ENCODE measurements at regions not wholly inside any gene's neighbourhood (a gene's known extent, or its start where the extent isn't known, plus 50 kb on each side); places are given as distances from the start of the nearest gene placed in this dataset.
A peak's percentile ranks its signal among the peaks of the same experiment; 100 is the strongest.

DNA sequence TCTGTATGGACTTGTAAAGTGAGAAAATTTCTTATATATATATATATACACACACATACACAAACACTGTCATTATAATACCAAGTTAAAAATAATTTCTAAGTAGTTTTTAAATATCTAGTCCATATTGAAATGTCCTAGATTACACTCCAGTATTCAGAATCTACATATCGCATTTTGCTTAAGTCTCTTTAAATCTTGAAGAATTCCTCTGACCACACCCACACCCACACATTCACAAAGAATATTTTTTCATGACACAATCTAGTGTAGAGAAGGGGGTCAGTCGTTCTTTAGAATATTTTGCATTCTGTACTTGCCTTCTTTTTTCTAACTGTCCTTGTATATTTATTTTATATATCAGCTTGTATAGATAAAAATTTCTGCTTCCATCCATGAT lies 509.7 kb downstream of the CCDC85A start:
- DNase-seq (ENCODE audit: extremely low read depth, low read depth, low spot score): no peak

DNA sequence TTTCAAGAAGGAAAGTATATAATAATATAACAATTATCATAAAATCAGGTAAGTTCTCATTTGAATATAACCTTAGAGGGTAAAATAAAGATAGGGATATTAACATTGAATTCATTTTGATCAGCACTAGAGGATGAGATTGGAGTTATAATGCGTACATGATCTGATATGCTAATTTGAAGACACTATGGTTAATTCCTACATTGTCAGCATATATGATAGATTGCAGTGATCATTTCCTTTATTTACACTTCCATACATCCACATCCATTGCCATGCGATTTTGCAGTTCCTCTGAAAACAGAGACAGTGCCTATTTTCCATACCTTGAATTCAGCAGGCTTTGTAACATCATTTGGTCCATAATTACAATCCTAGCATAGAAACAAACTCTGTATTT lies 519.2 kb downstream of the CCDC85A start:
- DNase-seq (ENCODE audit: extremely low read depth, low read depth, low spot score): no peak

DNA sequence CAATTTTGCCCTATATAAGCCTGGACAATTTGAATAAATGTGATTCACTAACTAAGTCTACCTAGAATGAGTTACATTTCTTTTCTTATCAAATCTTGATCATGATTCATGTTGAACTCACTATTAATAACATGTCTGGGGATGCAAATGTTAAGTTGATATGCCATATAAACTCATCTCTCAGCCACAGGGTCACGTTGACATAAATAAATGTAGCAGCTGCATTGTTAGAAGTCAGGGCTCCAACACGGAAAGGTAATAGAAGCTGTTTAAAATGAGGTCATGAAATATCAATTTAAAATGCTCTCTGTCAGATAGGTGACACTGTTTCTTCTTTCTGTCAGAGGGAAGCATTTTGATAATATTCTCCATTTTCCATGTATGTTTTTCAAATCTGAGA lies 521.9 kb downstream of the CCDC85A start:
- no peak for DNase-seq (ENCODE audit: extremely low read depth, low read depth, low spot score)

DNA sequence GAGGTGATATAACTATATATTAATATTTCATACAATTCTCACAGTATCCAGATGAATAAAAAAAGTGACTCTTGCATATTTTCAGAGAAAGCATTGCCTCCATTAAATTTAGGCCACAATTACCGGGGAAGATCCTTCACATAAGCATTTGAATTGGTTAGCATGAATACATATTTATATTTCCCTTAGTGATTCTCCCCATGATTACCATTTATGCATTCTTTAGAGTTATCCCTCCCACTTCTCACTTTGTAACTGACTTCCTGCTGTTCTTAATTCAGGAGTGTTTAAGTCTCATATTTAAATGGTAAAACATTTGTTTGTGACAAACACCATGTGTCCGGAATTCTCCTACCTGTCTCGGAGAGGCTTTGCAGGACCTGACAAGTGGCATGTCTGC lies 523.4 kb downstream of the CCDC85A start:
- no peak for DNase-seq (ENCODE audit: extremely low read depth, low read depth, low spot score)

DNA sequence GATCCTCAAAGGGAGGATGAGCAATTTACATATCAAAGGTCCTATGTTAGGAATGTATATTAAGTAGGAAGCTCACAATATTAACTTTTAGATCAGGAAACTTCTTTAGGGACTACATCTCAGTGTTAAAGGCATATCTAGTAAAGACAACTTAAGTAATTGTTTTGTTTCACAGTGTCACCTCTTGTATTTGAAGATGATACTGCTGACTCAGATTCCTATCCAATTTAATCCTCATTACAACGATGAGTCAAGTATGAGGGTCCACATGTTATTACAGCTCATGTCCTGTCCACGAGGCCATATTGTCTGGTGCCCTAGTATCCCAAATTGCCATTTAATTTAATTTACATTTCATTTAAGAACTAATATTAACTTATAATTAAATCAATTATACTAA lies 523.9 kb downstream of the CCDC85A start:
- DNase-seq (ENCODE audit: extremely low read depth, low read depth, low spot score): no peak

DNA sequence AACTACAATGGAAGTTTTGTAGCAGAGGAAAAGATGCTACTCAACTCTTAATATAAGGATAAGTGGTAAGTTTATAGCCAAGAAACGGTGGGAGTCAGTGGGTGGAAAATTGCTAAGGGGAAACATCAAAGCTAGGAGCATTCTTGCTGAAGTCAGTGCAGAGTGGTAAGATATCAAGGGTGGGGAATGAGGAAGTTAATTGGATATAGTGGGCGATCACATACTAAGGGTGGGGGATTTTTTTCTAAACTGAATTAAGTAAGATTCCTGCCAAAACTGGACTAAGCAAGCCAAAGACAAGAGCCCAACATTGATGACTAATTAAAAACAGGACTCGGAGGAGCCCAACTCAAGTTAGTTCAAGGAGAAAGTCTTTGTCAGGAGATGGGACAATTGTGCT lies 525.4 kb downstream of the CCDC85A start:
- no peak for DNase-seq (ENCODE audit: extremely low read depth, low read depth, low spot score)

DNA sequence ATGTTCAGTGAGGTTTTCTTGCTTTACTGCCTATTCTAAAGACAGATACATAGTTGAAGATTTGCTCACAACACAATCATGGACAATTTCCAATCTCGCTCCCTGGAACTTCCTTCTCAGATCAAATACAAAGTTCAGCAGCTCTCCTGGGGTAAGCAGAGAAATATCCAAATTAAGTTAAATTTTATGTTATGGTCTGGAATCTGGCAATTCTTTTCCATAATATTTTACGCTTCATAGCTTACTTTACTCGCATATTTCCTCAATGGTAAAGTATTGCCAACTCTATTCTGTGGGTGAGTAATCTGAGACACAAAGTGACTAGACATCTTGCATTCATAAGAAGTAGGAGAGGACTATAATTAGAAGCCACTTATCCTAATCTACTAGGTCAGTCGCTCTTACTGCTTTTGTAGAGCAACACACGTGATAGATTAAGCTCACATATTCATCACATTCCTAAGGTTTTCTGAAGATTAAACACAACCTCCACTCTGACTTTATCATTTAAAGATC lies 529.4 kb downstream of the CCDC85A start:
- no peak for DNase-seq (ENCODE audit: extremely low read depth, low read depth, low spot score)

DNA sequence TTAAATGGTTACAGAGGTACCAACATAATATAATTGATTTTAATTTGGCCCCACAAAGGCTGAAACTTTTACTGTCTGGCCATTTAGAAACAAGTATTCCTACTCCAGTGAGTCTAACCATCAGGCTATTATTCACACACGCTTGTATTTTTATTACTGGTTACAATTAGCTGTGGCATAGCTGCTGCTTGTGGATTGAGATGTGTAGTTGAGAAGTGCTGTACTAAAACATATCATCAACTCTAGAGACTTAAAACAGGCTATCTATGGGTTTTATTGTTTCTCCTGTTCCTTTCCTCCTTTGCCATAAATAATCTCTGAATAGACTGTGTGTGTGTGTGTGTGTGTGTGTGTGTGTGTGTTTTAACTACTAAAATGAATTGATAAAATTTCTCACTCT lies 530.2 kb downstream of the CCDC85A start:
- DNase-seq (ENCODE audit: extremely low read depth, low read depth, low spot score): no peak

DNA sequence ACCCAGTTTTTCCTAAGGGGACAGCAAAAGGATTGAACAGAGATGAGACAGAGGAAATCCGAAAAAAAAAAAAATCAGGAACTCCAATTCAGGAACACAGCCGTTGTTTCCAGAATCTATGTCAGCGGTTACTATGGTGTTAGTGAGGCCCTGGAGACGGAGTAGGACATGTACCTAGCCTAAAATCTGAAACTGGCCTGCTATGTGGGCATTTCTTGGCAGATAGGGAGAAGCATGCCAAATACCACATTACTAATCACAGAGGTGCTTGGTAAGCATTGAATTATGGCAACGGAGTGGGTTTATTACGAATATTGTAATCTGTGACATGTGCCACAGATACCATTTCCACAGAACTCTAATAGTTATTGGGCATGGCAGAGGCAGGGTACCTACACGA lies 530.6 kb downstream of the CCDC85A start:
- no peak for DNase-seq (ENCODE audit: extremely low read depth, low read depth, low spot score)

DNA sequence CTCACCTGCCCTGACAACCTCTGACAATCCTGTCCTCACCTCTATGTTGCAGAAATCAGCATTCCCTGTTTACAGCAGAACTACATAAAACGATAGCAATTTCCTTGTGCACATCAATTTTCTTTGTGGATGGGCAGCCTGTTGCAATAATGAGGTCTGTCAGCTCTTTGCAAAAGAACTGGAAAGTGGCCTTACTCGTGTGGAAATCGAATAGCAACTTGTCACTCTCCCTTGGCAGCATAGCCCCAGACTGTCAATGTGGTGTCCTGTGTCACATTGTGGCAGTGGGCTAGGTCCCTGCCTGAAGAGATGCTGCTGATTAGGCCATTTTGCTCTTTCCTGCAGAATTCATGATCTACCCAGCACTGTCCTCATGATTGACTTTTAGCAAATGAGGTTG lies 531.9 kb downstream of the CCDC85A start:
- no peak for DNase-seq (ENCODE audit: extremely low read depth, low read depth, low spot score)

DNA sequence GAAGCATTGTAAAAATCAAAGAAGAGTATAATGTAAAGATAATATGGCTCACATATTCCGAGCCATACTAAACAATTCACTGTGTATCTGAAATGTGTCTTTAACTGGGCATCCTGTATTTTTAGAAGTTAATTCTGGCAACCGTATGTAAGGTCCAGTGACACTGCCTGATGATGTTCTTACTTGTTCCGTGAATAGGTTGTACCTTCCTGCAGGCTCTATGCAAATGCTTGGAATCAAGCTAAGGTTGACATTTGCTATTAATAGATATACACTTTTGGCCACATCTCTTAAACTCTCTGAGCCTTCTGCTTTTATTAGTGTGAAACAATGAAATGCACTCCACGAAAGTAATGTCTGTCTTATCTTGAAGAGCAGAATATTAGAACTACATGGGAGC lies 534.6 kb downstream of the CCDC85A start:
- DNase-seq (ENCODE audit: extremely low read depth, low read depth, low spot score): no peak

DNA sequence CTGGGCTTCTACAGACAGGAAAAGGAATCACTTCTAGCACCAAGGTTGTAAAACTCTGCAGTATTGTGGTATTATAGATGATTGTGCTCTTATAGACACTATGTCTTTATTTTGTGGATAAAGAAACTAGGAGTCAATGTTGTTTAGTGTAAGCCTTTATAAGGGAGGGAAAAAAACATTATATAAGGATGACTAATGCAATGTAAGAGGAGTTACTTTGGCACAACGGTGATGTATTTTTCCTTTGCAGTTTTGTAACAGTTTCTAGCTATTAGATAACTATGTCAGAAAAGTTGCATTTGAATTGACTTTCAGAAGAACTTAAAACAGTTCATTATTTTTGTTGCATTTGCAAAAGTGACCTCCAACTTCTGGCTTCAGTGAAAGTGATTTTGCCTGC lies 545.4 kb downstream of the CCDC85A start:
- no peak for DNase-seq (ENCODE audit: extremely low read depth, low read depth, low spot score)

DNA sequence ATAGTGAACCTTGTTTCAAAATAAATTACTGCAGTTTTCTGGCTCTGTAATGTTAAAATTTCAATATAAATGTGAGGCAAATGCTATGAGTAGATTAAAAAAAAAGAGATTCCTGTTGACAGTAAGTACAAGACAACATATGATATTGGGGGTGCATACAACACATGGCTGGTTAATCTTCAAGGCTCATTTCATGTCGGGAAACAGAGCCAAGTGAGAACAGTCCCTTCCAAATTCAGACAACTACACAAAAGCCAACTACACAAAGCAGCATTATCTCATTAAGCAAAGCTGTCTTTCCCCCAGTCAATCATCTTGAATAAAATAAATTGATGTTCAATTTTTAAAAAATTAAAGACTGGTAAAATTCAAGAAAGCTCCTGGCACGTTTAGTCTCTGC lies 549.2 kb downstream of the CCDC85A start:
- no peak for DNase-seq (ENCODE audit: extremely low read depth, low read depth, low spot score)

DNA sequence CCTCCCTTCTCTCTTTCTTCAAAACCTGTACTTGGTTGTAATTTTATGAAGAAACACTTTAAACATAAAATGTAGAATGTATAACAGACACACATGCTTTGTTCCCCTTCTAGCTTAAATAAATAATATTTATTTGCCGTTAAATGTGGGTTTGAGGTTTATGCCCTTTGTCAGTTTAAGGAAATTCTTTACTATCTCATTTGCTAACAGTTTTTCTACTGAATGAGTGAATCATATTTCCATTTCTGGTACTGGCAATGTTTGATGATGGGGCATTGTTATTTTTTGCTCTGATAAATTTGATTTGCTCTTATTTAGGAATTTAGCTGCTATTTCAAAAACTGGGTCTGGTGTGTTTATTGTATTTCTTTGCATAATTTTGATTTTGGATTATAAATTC lies 555.6 kb downstream of the CCDC85A start:
- DNase-seq (ENCODE audit: extremely low read depth, low read depth, low spot score): no peak

DNA sequence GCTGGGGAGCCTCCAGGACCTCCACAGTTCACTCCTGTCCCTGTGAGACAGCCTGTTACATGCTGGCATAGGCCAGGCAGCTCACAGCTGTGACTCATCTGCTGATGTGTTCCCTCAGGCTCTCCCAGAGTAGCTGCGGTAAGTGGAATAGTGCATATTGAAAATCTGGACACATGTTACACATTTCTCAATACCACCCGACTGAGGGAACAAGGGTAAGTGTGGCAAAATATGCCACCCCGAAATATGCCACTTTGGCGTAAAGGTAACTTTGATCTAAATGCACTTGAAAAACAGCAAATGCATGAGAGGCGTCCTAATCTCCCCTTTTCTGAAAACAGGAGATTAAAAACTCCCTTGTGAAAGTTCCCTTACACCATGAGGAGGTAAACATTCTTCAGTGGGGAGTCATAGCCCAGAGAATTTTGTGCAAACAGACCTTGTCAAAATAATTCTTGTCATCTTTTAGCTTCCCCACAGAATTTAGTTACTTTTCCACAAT lies 557.9 kb downstream of the CCDC85A start:
- DNase-seq (ENCODE audit: extremely low read depth, low read depth, low spot score): peak; percentile 20

DNA sequence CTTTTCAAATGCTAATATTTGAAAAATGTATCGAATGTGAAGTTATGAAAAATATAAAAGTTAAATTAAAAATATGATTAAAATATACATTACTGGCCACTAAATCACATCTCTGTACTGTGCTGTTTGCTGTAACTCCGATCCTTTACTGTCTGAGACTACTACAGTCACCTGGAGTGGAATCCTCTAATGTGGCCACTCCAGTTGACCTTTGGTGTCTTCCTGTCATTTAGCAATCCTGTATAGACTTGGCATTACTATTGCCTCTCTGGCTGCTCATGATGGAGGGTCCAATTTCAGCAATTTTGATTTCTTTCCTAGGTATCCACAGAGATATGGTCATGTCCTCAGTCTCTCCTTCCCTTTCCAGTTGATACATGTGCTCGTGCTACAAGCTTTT lies 560.0 kb downstream of the CCDC85A start:
- DNase-seq (ENCODE audit: extremely low read depth, low read depth, low spot score): no peak

DNA sequence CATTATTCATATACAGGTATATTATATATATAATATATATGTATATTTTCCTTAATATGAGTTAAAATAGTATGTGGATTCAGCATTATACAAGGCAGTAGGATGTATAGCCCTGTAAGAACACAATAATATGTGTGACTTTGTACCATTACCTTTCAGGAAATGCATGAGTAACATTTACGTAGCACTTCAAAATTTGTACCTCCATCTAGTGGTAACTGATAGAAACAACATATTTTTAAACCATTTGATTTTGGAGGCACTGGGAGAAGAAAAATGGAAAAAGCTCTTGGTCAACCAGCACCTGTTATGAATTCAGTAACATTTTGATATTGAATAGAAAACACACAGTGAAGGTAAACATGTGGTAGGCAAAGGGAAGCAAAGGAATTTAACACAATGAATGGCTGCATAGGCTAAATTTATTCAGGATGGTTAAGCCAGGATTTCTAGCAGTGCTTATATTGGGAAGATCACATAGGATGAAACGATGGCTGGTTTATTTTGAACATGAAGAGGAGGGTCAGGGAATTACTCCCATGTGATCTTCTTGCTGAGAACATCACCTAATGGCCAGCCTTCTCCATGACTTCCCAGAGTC lies 565.5 kb downstream of the CCDC85A start:
- peak; percentile 36 for DNase-seq (ENCODE audit: extremely low read depth, low read depth, low spot score)

DNA sequence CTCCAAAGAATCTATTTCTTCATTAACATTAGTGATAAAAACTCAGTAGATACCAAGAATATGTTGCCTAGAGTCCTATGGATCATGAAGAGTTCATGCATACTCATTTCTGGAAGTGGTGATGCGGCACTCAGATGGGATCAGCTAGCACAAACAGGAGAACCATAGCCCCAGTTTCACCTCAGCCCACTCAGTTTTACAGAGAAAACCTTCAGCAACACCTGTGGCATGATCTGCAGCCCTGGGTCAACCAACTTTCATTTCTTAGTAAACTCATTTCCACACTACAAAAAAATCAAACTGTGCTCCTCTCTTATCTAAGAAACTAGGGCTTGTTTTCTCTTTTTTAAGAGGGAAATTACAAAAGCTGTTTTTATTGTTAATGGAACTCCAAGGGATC lies 569.4 kb downstream of the CCDC85A start:
- DNase-seq (ENCODE audit: extremely low read depth, low read depth, low spot score): no peak

DNA sequence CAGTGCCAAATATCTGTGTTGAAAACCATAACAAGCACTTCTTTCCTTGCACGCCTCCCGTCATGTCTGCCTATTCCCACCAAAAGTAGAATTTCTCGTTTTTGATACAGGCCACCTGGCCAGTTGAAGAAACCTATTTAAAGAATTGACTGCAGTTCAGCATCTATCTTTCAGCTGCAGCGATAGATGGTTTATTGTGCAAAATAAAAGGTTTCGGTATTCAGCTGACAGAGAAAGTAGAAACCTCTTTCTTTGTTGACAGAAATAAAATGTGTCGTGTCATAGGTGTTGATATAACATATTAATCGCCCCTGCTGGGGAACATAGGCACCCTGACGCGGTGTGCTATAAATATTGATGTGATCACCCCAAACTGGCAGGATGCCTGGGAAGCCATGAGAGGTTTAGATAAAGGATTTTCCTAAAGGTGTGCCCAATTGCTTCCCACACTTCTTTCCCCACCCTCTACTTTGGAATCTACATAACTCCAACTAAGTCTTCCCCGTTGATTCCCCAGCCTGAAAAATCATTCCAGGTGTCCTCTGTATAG lies 570.4 kb downstream of the CCDC85A start:
- no peak for DNase-seq (ENCODE audit: extremely low read depth, low read depth, low spot score)

DNA sequence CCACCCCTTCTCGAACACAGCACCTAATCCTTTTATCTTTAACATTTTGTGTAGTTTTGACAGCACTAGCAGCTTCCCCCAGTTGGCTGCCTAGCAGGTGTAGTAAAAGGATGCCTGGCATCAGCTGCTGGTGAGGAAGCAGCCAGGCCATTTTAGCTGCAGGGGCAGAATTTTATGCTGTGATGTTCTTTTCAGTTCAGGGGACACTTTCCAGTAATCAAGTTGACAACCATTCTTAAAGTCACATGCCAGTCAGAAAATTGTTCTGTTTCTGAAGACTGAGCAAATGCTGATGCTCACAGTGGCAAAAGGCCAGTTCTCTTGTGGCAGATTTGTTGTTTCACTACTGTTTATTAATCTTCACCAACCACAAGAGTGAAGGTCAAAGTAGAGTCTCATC lies 570.8 kb downstream of the CCDC85A start:
- no peak for DNase-seq (ENCODE audit: extremely low read depth, low read depth, low spot score)

DNA sequence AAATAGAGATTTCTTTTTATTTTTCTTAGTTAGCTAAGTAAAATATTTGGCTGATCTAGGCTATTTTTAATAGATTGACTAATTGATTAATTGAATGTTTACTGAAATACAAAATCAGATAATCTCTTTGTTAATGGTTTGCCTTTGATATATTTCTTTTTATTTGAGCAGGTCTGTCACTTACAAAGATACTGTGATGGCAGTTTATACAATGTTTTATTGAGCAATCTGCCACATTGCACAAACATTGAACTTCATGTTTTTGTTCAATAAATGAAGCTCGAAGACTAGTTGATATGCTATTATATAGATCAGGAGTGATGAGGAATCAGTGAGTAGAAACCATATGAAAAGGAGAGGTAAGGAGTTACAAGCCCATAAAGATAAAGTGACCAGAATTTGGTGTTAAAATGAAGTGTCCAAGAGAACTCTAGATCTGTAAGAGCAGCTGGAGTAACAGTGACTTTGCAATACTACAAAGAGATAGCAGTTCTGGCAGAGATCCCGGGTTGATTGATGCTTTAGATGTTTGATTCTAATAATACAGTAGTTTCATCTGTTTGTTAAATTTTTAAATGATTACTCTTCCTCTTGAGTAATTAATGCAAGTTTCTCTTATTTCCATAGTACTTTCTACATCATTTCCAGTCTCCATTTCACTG lies 574.2 kb downstream of the CCDC85A start:
- no peak for DNase-seq (ENCODE audit: extremely low read depth, low read depth, low spot score)

DNA sequence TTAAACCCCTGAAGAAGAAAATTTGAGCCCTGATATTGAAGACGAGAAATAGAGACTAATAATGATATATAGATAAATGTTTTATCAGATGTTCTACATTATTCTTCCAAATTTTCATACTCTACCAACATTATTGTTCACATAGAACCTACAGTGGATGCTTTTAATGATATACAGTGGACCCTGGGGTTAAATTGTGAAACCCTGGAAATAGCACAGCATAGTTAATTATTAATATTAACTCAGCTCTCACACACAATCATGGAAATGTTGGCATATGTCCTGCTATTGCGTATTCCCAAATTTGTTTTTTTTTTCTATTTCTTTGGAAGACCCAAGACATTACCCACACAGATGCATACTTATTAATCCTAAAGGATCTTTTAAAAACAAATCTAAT lies 579.9 kb downstream of the CCDC85A start:
- DNase-seq (ENCODE audit: extremely low read depth, low read depth, low spot score): no peak
